Stomach smooth muscle (tissue), 2 donors: ENCODE measurements at regions not wholly inside any gene's neighbourhood (a gene's known extent, or its start where the extent isn't known, plus 50 kb on each side); places are given as distances from the start of the nearest gene placed in this dataset.
"Not testable (repeated sequence)": the region's sequence is repeated elsewhere in the genome, so short reads cannot be mapped to it uniquely, and the experiment has no call there.

ENCODE experiments used
- H3K27ac ChIP-seq: one replicate; pipeline ENCODE4 v1.7.0; 2013; ENCODE audit warnings: mild to moderate bottlenecking, low read length, inconsistent platforms
- H3K27me3 ChIP-seq, 2 donors: one replicate each; pipeline ENCODE4 v1.7.0; 2013; ENCODE audit warnings: low read length in 2 of 2; ENCODE audit not compliant: insufficient read depth in 2 of 2, control insufficient read depth in 1 of 2
- H3K36me3 ChIP-seq, 2 donors: one replicate each; pipeline ENCODE4 v1.7.0; 2013; ENCODE audit warnings: low read length in 2 of 2; ENCODE audit not compliant: control insufficient read depth in 2 of 2, insufficient read depth in 2 of 2
- H3K4me1 ChIP-seq: one replicate; pipeline ENCODE4 v1.7.0; 2013; ENCODE audit warnings: low read length; ENCODE audit not compliant: control insufficient read depth, insufficient read depth
- H3K4me3 ChIP-seq, 2 donors: one replicate each; pipeline ENCODE4 v1.7.0; 2013; ENCODE audit warnings: low read length in 2 of 2
- H3K9ac ChIP-seq, 2 donors: one replicate each; pipeline ENCODE4 v1.7.0; 2013; ENCODE audit warnings: low read length in 2 of 2, mild to moderate bottlenecking in 1 of 2
- H3K9me3 ChIP-seq, 2 donors: one replicate each; pipeline ENCODE4 v1.7.0; 2013; ENCODE audit warnings: low read length in 2 of 2; ENCODE audit not compliant: control insufficient read depth in 2 of 2
- donor health status: healthy.
- donor health status: Pancreatic carcinoma.

GRCh38 chr16:80097098-80097497 is 443.7 kb upstream of the DYNLRB2 start:
- Histone ChIP-seq H3K9me3 (peaks cover 3 to 6% of the 10 kb centered on the region in 2 donors), H3K9ac (no peak overlapping the region), H3K27me3 (no peaks in the 10 kb centered on the region), H3K36me3 (no peaks in the 10 kb centered on the region), H3K4me1 (no peaks in the 10 kb centered on the region), H3K27ac (no peak overlapping the region), H3K4me3 (no peak overlapping the region)

- Histone ChIP-seq H3K4me3 (no peak overlapping the region), H3K27me3 (no peaks in the 10 kb centered on the region), H3K4me1 (no peaks in the 10 kb centered on the region), H3K9me3 (peaks cover 0 to 6% of the 10 kb centered on the region in 2 donors), H3K27ac (no peak overlapping the region), H3K36me3 (no peaks in the 10 kb centered on the region), H3K9ac (no peak overlapping the region)
These were observed 448.1 kb upstream of the DYNLRB2 start for GRCh38 chr16:80092681-80093080.

GRCh38 chr16:80091453-80091852 is 449.3 kb upstream of the DYNLRB2 start:
- H3K9me3 ChIP-seq, H3K9ac ChIP-seq, H3K4me1 ChIP-seq, H3K27me3 ChIP-seq, H3K4me3 ChIP-seq, H3K27ac ChIP-seq, H3K36me3 ChIP-seq: not testable (repeated sequence)

DNA sequence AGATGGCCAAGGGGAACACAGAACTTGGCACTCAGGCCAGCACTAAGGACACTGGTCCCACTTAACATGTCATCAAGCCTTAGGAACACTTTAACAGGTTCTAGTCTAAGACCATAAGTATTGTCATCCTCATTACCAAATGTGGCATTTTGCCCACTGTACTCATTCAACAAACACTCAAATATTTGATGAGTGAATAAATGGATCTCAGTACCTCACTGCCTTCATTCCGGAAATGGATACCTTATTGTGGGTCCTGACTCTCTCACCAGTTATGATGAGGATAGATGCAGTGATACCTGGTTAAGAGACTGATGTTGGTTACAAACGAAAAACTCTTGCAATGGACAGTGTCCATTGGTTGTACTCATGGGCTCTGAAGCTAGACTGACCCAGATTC is 455.2 kb upstream of the DYNLRB2 start:
- Histone ChIP-seq H3K27ac (no peak overlapping the region), H3K4me3 (no peak overlapping the region), H3K27me3 (no peaks in the 10 kb centered on the region), H3K9me3 (no peaks in the 10 kb centered on the region), H3K4me1 (peaks cover 3% of the 10 kb centered on the region), H3K9ac (no peak overlapping the region), H3K36me3 (no peaks in the 10 kb centered on the region)

DNA sequence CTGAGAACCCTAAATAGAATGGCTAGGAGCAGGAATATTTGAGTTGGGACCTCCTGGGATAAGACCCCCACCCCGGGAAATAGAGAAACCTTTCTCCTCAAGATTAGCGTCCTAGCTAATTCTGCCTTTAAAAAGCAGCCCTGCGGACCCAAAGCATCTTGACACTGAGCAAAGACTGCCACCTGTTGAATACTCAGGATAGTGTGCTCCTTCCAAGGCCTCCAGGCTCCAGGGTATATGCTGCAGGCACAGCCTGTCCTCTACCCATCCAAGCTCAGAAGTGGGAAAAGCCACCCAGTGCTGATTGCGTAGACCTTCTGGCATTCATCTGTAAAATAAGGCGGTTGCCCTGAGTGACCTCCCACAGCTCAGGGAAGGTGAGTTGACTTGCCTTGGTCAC is 456.2 kb upstream of the DYNLRB2 start:
- Histone ChIP-seq H3K27ac (no peak overlapping the region), H3K4me1 (peaks cover 3% of the 10 kb centered on the region), H3K9me3 (no peaks in the 10 kb centered on the region), H3K9ac (no peak overlapping the region), H3K27me3 (no peaks in the 10 kb centered on the region), H3K36me3 (no peaks in the 10 kb centered on the region), H3K4me3 (peak overlapping the region in 1 of 2 donors; percentile 29)

DNA sequence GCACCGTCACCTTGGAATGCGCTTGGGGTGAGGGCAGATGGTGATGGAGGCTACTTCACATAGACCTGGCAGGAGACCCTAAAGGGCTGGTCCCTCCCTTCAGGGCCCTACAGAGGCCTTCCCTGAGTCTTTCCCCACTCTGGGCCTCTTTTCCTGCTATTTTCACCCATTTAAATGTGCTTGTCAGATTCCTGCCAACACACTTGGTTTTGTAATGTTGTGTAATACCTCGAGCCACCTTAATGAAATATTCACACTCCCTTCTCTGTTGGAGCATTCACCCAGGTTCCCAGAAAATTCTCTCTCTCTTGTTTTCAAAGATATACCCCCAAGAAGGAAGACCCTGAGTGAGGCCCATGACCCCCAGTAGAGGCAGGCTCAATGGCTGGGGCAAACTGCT is 456.6 kb upstream of the DYNLRB2 start:
- Histone ChIP-seq H3K9me3 (no peaks in the 10 kb centered on the region), H3K4me1 (peaks cover 3% of the 10 kb centered on the region), H3K9ac (no peak overlapping the region), H3K27ac (no peak overlapping the region), H3K27me3 (no peaks in the 10 kb centered on the region), H3K36me3 (no peaks in the 10 kb centered on the region), H3K4me3 (peak overlapping the region in 1 of 2 donors; percentile 29)

GRCh38 chr16:80082906-80083305 is 457.9 kb upstream of the DYNLRB2 start:
- no peaks in the 10 kb centered on the region for H3K9me3 ChIP-seq
- no peak overlapping the region for H3K9ac ChIP-seq
- no peak overlapping the region for H3K27ac ChIP-seq

GRCh38 chr16:80081846-80082245 is 458.9 kb upstream of the DYNLRB2 start:
- no peak overlapping the region for H3K4me3 ChIP-seq
- no peak overlapping the region for H3K27ac ChIP-seq
- no peak overlapping the region for H3K9ac ChIP-seq
- H3K4me1 ChIP-seq, result peaks cover 3% of the 10 kb centered on the region
- no peaks in the 10 kb centered on the region for H3K27me3 ChIP-seq
- H3K36me3 ChIP-seq, result no peaks in the 10 kb centered on the region
- H3K9me3 ChIP-seq, result no peaks in the 10 kb centered on the region

More at GRCh38 chr16:80082906-80083305, 457.9 kb upstream of the DYNLRB2 start:
- Histone ChIP-seq H3K4me3 (no peak overlapping the region), H3K4me1 (peaks cover 3% of the 10 kb centered on the region), H3K36me3 (no peaks in the 10 kb centered on the region), H3K27me3 (no peaks in the 10 kb centered on the region)

DNA sequence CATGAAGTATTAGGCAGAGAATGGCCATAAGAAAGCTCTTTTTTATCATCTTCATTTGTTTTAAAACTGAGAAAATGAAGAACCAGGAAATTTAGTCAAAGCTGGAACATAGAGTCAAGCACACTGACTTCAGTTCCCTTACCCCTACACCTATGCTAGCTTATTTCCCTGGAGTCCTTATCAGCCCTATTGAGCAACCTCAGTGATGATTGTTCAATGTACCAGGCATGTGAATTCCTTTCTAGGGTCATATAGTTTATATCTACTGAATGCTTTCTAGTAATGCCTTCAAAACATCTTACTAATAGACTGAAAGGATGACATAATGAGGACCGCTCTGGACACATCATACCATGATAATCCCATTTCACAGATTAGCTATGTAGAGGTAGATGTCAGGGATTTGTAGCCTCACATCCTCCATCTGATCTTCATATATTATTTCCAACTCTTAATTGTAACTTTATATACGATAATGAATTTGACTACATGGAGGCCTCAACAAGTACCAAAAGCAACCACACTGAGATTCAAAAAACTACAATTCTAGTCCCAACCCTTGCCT is 460.4 kb upstream of the DYNLRB2 start:
- Histone ChIP-seq H3K4me3 (no peak overlapping the region), H3K27ac (no peak overlapping the region), H3K4me1 (peaks cover 3% of the 10 kb centered on the region), H3K27me3 (no peaks in the 10 kb centered on the region), H3K36me3 (no peaks in the 10 kb centered on the region), H3K9me3 (no peaks in the 10 kb centered on the region), H3K9ac (no peak overlapping the region)

DNA sequence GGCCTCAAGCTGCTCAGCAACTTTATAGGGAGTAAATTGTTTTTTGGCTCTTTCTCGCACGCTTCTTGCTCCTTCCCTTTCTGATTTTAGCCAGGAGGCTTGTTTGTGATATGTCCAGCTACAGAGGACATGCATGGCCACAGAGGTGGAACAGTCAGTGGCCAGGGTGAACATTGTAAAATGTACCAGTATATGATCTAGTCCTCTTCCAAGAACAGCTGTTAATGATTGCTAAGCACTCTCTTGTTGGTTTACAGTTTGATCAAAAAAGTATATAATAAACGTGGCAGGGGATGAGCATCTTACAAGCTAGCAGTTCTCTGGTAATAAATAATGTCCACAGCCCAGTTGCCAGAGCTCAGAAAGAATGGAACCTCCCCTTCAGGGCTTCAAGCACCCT is 461.7 kb upstream of the DYNLRB2 start:
- Histone ChIP-seq H3K36me3 (no peaks in the 10 kb centered on the region), H3K4me1 (peaks cover 2% of the 10 kb centered on the region), H3K27me3 (no peaks in the 10 kb centered on the region), H3K9me3 (no peaks in the 10 kb centered on the region), H3K4me3 (no peak overlapping the region), H3K27ac (no peak overlapping the region), H3K9ac (no peak overlapping the region)

- Histone ChIP-seq H3K4me1 (no peaks in the 10 kb centered on the region), H3K27ac (no peak overlapping the region), H3K9me3 (no peaks in the 10 kb centered on the region), H3K36me3 (no peaks in the 10 kb centered on the region), H3K27me3 (no peaks in the 10 kb centered on the region), H3K4me3 (no peak overlapping the region), H3K9ac (no peak overlapping the region)
These were observed 463.1 kb upstream of the DYNLRB2 start for GRCh38 chr16:80077696-80078095.
